OCI-LY3 (cell line): ENCODE measurements at regions not wholly inside any gene's neighbourhood (a gene's known extent, or its start where the extent isn't known, plus 50 kb on each side); places are given as distances from the start of the nearest gene placed in this dataset.

Experiments
- H2AFZ ChIP-seq: fragments of 200-600, 300-600 bp; shearing (Covaris generic); 2 replicates; pipeline ENCODE4 v1.6.0; 2014; ENCODE audit warnings: antibody characterized with exemption, low read depth, low read length
- H3K27ac ChIP-seq: fragments of 200-600, 300-600 bp; sonication (generic); 2 replicates; pipeline ENCODE4 v1.5.1; 2014; ENCODE audit warnings: mild to moderate bottlenecking, low read length, moderate library complexity, mixed read lengths
- H3K27me3 ChIP-seq: fragments of 200-600, 300-600 bp; sonication (generic); 2 replicates; pipeline ENCODE4 v1.6.1; 2014; ENCODE audit warnings: low read depth, low read length, mixed read lengths
- H3K36me3 ChIP-seq: fragments of 200-600, 300-600 bp; sonication (generic); replicated peaks from 2 replicates; pipeline ENCODE3; 2014; ENCODE audit warnings: low read depth, low read length, mixed read lengths
- H3K4me1 ChIP-seq: fragments of 300-600, 200-600 bp; sonication (generic); 2 replicates; pipeline ENCODE4 v1.6.1; 2014; ENCODE audit warnings: low read length, mixed read lengths
- H3K4me2 ChIP-seq: fragments of 200-600, 300-600 bp; sonication (generic); 2 replicates; pipeline ENCODE4 v1.6.1; 2014; ENCODE audit warnings: low read length, mixed read lengths
- H3K4me3 ChIP-seq: fragments of 300-600, 200-600 bp; sonication (generic); 2 replicates; pipeline ENCODE4 v1.5.1; 2014; ENCODE audit warnings: antibody characterized with exemption, mild to moderate bottlenecking, low read length, moderate library complexity
- H3K79me2 ChIP-seq: fragments of 300-600, 200-600 bp; shearing (Covaris generic); 2 replicates; pipeline ENCODE4 v1.6.1; 2014; ENCODE audit warnings: mild to moderate bottlenecking, low read length, mixed read lengths
- H3K9ac ChIP-seq: fragments of 300-600, 200-600 bp; shearing (Covaris generic); 2 replicates; pipeline ENCODE4 v1.6.0; 2014; ENCODE audit warnings: mild to moderate bottlenecking, low read length, moderate library complexity
- H3K9me3 ChIP-seq: fragments of 200-600, 300-600 bp; shearing (Covaris generic); 2 replicates; pipeline ENCODE4 v1.6.1; 2014; ENCODE audit warnings: low read length, mixed read lengths; ENCODE audit not compliant: insufficient read depth
- H4K20me1 ChIP-seq: fragments of 200-600, 300-600 bp; sonication (generic); 2 replicates; pipeline ENCODE4 v1.6.1; 2016; ENCODE audit warnings: low read length, mixed read lengths; ENCODE audit not compliant: insufficient read depth
- EZH2phosphoT487 ChIP-seq: fragments of 200-600 bp; shearing (Covaris generic); IDR thresholded peaks from 2 replicates; pipeline ENCODE4 v1.6.1; 2018; ENCODE audit warnings: antibody characterized with exemption, mixed run types, low read depth
- TF ChIP-seq, protein P1 (sequence below): fragments of 200-600, 300-600 bp; sonication (generic); IDR thresholded peaks from 2 replicates; pipeline ENCODE4 v1.5.1; 2014; ENCODE audit warnings: antibody characterized with exemption, low read length, low read depth

DNA sequence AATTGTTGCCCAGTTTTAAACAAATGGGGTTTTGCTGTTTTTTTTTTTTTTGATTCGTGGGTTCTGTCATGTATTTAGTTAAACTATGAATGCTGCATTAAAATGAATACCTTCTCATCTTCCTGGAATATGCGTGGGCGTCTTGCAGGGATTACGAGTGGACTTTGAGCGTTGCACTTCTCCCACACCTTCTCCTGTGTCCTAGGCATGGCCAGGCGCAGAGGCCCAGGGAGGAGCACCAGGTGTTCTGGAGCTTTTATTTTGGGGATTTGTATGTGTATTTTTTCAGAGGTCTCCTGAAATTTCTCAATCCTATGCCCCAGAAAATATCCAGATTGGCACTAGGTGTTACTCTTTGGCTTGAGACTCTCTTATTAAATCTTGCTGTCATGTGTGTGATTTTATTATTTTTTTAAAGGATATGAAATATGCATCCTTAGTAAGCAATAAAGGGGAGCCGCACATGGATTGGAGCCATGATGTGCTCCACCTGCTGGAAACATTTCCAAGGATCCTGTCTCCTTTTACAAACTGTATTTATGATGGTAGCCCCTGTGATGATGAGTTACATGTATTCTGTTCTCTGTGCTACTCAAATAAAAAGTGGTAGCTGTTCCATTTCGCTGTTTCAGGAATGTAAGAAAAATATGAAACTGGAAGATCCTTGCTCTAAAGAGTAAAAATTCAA lies 482.2 kb upstream of the KLF6 start:
- Histone ChIP-seq H3K4me1 (peaks cover 9% of the 10 kb centered on the region), H3K36me3 (no peaks in the 10 kb centered on the region), H3K4me3 (no peak overlapping the region), H3K27ac (no peak overlapping the region), H3K27me3 (no peaks in the 10 kb centered on the region), H3K9me3 (no peaks in the 10 kb centered on the region), H3K4me2 (no peak overlapping the region), H3K9ac (no peak overlapping the region), H3K79me2 (no peaks in the 10 kb centered on the region), H2AFZ (no peak overlapping the region), H4K20me1 (no peaks in the 10 kb centered on the region)
- TF ChIP-seq, protein P1, sequence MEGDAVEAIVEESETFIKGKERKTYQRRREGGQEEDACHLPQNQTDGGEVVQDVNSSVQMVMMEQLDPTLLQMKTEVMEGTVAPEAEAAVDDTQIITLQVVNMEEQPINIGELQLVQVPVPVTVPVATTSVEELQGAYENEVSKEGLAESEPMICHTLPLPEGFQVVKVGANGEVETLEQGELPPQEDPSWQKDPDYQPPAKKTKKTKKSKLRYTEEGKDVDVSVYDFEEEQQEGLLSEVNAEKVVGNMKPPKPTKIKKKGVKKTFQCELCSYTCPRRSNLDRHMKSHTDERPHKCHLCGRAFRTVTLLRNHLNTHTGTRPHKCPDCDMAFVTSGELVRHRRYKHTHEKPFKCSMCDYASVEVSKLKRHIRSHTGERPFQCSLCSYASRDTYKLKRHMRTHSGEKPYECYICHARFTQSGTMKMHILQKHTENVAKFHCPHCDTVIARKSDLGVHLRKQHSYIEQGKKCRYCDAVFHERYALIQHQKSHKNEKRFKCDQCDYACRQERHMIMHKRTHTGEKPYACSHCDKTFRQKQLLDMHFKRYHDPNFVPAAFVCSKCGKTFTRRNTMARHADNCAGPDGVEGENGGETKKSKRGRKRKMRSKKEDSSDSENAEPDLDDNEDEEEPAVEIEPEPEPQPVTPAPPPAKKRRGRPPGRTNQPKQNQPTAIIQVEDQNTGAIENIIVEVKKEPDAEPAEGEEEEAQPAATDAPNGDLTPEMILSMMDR: no peak
- TF ChIP-seq EZH2phosphoT487: no peak

DNA sequence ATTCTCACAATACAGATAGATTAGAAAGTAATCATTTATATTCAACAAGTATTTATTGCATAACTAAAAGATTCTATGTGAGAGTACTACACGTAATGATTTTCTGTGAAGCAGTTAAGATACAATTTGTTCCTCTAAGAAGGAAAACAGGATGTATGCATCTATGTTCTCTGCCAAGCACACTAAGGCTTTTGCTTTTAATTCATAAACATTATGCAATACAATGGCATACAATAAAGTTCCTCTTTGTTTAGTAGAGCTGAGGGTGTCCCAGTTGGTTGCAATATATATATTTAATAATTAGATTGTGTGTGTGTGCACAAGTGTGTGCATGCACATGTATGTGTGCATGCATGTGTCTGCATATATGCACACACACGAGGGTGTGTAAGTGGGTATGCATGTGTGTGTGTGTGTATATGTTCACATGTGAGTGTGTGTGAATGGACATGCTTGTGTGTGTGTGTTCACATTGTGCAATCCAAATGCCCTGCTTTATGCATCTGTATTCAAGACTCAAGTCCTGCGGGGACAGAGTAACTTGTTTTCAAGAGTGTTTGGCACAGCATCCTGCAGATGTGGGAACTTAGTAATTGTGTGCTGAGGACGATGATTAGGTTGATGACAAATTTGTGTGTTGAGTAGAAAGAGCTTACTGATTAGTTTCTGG lies 481.5 kb upstream of the KLF6 start:
- no peak overlapping the region for H3K4me3 ChIP-seq
- H3K27me3 ChIP-seq: no peaks in the 10 kb centered on the region
- no peaks in the 10 kb centered on the region for H3K36me3 ChIP-seq
- H2AFZ ChIP-seq: no peak overlapping the region
- H3K9ac ChIP-seq: no peak overlapping the region
- no peak overlapping the region for H3K27ac ChIP-seq
- H3K9me3 ChIP-seq: no peaks in the 10 kb centered on the region
- H3K79me2 ChIP-seq: no peaks in the 10 kb centered on the region
- H4K20me1 ChIP-seq: no peaks in the 10 kb centered on the region
- no peak overlapping the region for H3K4me2 ChIP-seq
- TF ChIP-seq, protein P1: no peak
- no peak for TF ChIP-seq EZH2phosphoT487
- peaks cover 9% of the 10 kb centered on the region for H3K4me1 ChIP-seq

DNA sequence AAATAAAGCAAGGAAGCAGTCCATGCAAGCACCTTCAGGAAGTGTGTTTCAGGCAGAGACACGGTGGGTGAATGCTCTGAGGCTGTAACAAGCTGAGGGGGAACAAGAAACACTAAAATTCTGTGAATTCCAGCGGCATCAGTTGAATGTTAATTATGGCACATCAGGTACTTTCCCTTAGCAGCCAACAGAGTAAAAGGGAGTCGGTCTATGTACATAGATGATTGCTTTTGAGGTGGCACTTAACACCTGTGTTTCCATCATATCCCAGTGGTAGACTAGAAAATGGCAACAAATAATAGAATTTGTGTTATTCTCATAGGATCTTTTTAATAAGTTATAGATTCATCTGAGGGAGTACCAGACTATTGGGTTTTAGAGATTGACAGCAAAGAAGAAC lies 481.0 kb upstream of the KLF6 start:
- H3K4me3 ChIP-seq: no peak overlapping the region
- no peaks in the 10 kb centered on the region for H3K36me3 ChIP-seq
- TF ChIP-seq, protein P1: no peak
- no peaks in the 10 kb centered on the region for H4K20me1 ChIP-seq
- no peak overlapping the region for H3K27ac ChIP-seq
- H3K4me2 ChIP-seq: no peak overlapping the region
- H3K9me3 ChIP-seq: no peaks in the 10 kb centered on the region
- no peak overlapping the region for H2AFZ ChIP-seq
- H3K27me3 ChIP-seq: no peaks in the 10 kb centered on the region
- no peaks in the 10 kb centered on the region for H3K79me2 ChIP-seq
- H3K9ac ChIP-seq: no peak overlapping the region
- H3K4me1 ChIP-seq: peaks cover 9% of the 10 kb centered on the region

DNA sequence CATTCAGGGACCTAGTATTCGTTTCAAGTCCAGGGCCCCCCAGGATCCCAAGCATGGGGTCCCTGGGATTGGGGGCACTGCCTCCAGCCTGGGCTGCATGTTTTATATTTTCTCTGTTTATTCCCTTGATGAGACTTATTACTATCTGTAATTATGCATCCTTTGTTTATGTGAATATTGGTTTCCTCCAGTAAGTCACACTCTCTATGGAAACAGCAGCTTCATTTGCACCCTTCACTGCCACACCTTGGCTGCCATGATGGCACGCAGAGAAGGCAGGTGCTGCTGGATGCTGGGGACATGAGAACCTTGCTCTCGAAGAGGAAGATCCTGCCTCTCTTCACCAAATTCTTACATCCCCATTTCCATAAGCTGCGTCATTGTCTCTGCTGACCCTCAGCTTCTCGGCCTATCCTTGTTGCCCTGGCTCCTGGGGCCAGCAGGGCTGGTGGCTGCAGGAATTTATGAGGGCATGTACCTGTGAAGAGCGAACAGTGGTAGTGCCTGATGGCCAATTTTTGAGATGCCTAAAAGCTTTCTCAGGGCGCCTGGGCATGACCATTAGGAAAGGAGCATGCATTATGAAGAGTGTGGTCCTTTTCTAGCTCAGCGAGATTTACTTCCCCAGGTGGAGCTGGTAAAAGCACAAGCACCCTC lies 479.3 kb upstream of the KLF6 start:
- Histone ChIP-seq H2AFZ (no peak overlapping the region), H3K79me2 (no peaks in the 10 kb centered on the region), H3K27me3 (no peaks in the 10 kb centered on the region), H3K27ac (no peak overlapping the region), H3K4me2 (no peak overlapping the region), H3K9ac (no peak overlapping the region), H3K4me1 (no peaks in the 10 kb centered on the region), H3K9me3 (no peaks in the 10 kb centered on the region), H3K4me3 (no peak overlapping the region), H4K20me1 (no peaks in the 10 kb centered on the region), H3K36me3 (no peaks in the 10 kb centered on the region)
- no peak for TF ChIP-seq EZH2phosphoT487
- TF ChIP-seq, protein P1: no peak
